H1 (cell line): ENCODE measurements at regions not wholly inside any gene's neighbourhood (a gene's known extent, or its start where the extent isn't known, plus 50 kb on each side); places are given as distances from the start of the nearest gene placed in this dataset.
A peak's percentile ranks its signal among the peaks of the same experiment; 100 is the strongest.

Experiments used
- CTCF ChIA-PET: fragments of 300-600 bp; sonication (Branson Sonifier 250); formaldehyde crosslinking; loops from one replicate; lab custom pipeline; 2021; ENCODE audit not compliant: partially characterized antibody; lab: Charles Lee
- POLR2A ChIA-PET: fragments of 300-600 bp; sonication (Branson Sonifier 250); formaldehyde crosslinking; loops from one replicate; lab custom pipeline; 2021; ENCODE audit warnings: inconsistent platforms; ENCODE audit not compliant: partially characterized antibody; lab: Charles Lee
- DNase-seq, 2 experiments: peaks; one replicate each; pipeline versions ENCODE4 v3.0.0 to v3.0.0-alpha.2; 2010 to 2022; ENCODE audit warnings: low spot score in 2 of 2, low read depth in 1 of 2, mixed read lengths in 1 of 2
- FAIRE-seq: peaks from 2 replicates; lab custom pipeline; 2011; peaks lifted over from hg19 to GRCh38; lab: Jason Lieb, UNC
- H2AFZ ChIP-seq: 2 replicates; pipeline ENCODE4 v1.8.1; 2012; ENCODE audit warnings: low read length, inconsistent platforms
- H2AK5ac ChIP-seq: 2 replicates; pipeline ENCODE4 v1.6.1; 2013; ENCODE audit warnings: low read depth, low read length
- H2BK120ac ChIP-seq: replicated peaks from 2 replicates; pipeline ENCODE3; 2013; ENCODE audit warnings: low read depth, low read length, inconsistent platforms
- H2BK12ac ChIP-seq: 2 replicates; pipeline ENCODE4 v1.6.1; 2013; ENCODE audit warnings: low read depth, low read length
- H2BK15ac ChIP-seq: 2 replicates; pipeline ENCODE4 v1.6.1; 2013; ENCODE audit warnings: low read length
- H2BK20ac ChIP-seq: 2 replicates; pipeline ENCODE4 v1.6.1; 2013; ENCODE audit warnings: low read length
- H2BK5ac ChIP-seq: 2 replicates; pipeline ENCODE4 v1.6.1; 2013; ENCODE audit warnings: low read depth, low read length
- H3K14ac ChIP-seq: 2 replicates; pipeline ENCODE4 v1.6.1; 2013; ENCODE audit warnings: inconsistent platforms; ENCODE audit not compliant: insufficient read length
- H3K18ac ChIP-seq: 2 replicates; pipeline ENCODE4 v1.6.1; 2013; ENCODE audit warnings: low read length; ENCODE audit errors: extremely low read depth
- H3K23ac ChIP-seq: 2 replicates; pipeline ENCODE4 v1.6.1; 2013; ENCODE audit warnings: inconsistent platforms; ENCODE audit not compliant: insufficient read length
- H3K23me2 ChIP-seq: 2 replicates; pipeline ENCODE4 v1.6.1; 2013; ENCODE audit warnings: low read depth, low read length
- H3K27ac ChIP-seq: 2 replicates; pipeline ENCODE4 v1.6.1; 2011; ENCODE audit warnings: low read depth, low read length, inconsistent platforms
- H3K27me3 ChIP-seq, 4 experiments: replicated peaks in 1 of 4; 1 replicate in 1 of 4; 2 replicates in 3 of 4; pipeline versions ENCODE4 v1.6.1 to v1.8.1; 2011 to 2013; ENCODE audit warnings: low read length in 3 of 4, mild to moderate bottlenecking in 3 of 4, inconsistent platforms in 2 of 4, mixed read lengths in 2 of 4, moderate library complexity in 1 of 4; ENCODE audit not compliant: control insufficient read depth in 3 of 4, insufficient read depth in 3 of 4; ENCODE audit errors: extremely low read depth in 1 of 4
- H3K36me3 ChIP-seq, 4 experiments: 2 replicates each; pipeline versions ENCODE4 v1.6.1 to v1.8.1; 2011 to 2013; ENCODE audit warnings: mild to moderate bottlenecking in 4 of 4, low read length in 3 of 4, moderate library complexity in 2 of 4, control low read depth in 1 of 4, inconsistent platforms in 1 of 4; ENCODE audit not compliant: insufficient read depth in 4 of 4, control insufficient read depth in 2 of 4
- H3K4ac ChIP-seq: replicated peaks from 2 replicates; pipeline ENCODE3; 2013; ENCODE audit warnings: low read length, low read depth, mixed read lengths, inconsistent platforms; ENCODE audit not compliant: insufficient read length
- H3K4me1 ChIP-seq, 4 experiments: replicated peaks in 1 of 4; 1 replicate in 1 of 4; 2 replicates in 3 of 4; pipeline versions ENCODE4 v1.6.1 to v1.8.1; 2011 to 2013; ENCODE audit warnings: low read length in 3 of 4, inconsistent platforms in 2 of 4, mixed read lengths in 1 of 4; ENCODE audit not compliant: insufficient read depth in 4 of 4, control insufficient read depth in 3 of 4
- H3K4me2 ChIP-seq, 2 experiments: 2 replicates each; pipeline versions ENCODE4 v1.6.1 to v1.8.1; 2011 to 2013; ENCODE audit warnings: low read depth in 2 of 2, low read length in 2 of 2, control low read depth in 1 of 2, inconsistent platforms in 1 of 2, mild to moderate bottlenecking in 1 of 2; ENCODE audit not compliant: insufficient read depth in 1 of 2
- H3K4me3 ChIP-seq, 4 experiments: fragments of 200-600, 300-600 bp in 1 of 4; sonication (generic), shearing (Covaris generic), sonication (Bioruptor Twin) in 1 of 4; 2 replicates each; pipeline versions ENCODE4 v1.5.1 to v1.8.1; 2011 to 2016; ENCODE audit warnings: low read length in 4 of 4, low read depth in 3 of 4, control low read depth in 2 of 4, inconsistent platforms in 2 of 4, mild to moderate bottlenecking in 2 of 4, mixed read lengths in 1 of 4, moderate library complexity in 1 of 4; ENCODE audit not compliant: insufficient read depth in 2 of 4; ENCODE audit errors: extremely low read depth in 1 of 4
- H3K56ac ChIP-seq: replicated peaks from 2 replicates; pipeline ENCODE3; 2013; ENCODE audit warnings: low read depth, mild to moderate bottlenecking, mixed read lengths, low read length, inconsistent platforms; ENCODE audit not compliant: insufficient read length
- H3K79me1 ChIP-seq: 2 replicates; pipeline ENCODE4 v1.6.1; 2013; ENCODE audit warnings: low read depth, low read length, control low read depth
- H3K79me2 ChIP-seq, 2 experiments: 2 replicates each; pipeline versions ENCODE4 v1.6.1 to v1.8.1; 2012 to 2013; ENCODE audit warnings: low read length in 2 of 2, mild to moderate bottlenecking in 2 of 2, inconsistent platforms in 1 of 2; ENCODE audit not compliant: insufficient read depth in 2 of 2, control insufficient read depth in 1 of 2
- H3K9ac ChIP-seq, 4 experiments: replicated peaks in 1 of 4; 1 replicate in 1 of 4; 2 replicates in 3 of 4; pipeline versions ENCODE4 v1.6.1 to v1.8.1; 2011 to 2013; ENCODE audit warnings: low read depth in 3 of 4, low read length in 3 of 4, control low read depth in 2 of 4, mild to moderate bottlenecking in 2 of 4, moderate library complexity in 2 of 4, inconsistent platforms in 1 of 4; ENCODE audit errors: extremely low read depth in 1 of 4
- H3K9me3 ChIP-seq, 2 experiments: 2 replicates each; pipeline versions ENCODE4 v1.6.1 to v1.8.1; 2012 to 2013; ENCODE audit warnings: mild to moderate bottlenecking in 2 of 2, moderate library complexity in 2 of 2, control low read depth in 1 of 2, inconsistent platforms in 1 of 2, low read depth in 1 of 2, low read length in 1 of 2, mixed read lengths in 1 of 2; ENCODE audit not compliant: insufficient read depth in 2 of 2
- H4K20me1 ChIP-seq, 2 experiments: replicated peaks in 1 of 2; 2 replicates each; pipeline versions ENCODE3 to v1.8.1; 2011 to 2013; ENCODE audit warnings: inconsistent platforms in 2 of 2, low read length in 2 of 2, mild to moderate bottlenecking in 1 of 2; ENCODE audit not compliant: insufficient read depth in 2 of 2, control insufficient read depth in 1 of 2
- H4K5ac ChIP-seq: 2 replicates; pipeline ENCODE4 v1.6.1; 2013; ENCODE audit warnings: low read length, low read depth, mixed read lengths, inconsistent platforms; ENCODE audit not compliant: insufficient read length
- H4K8ac ChIP-seq: 2 replicates; pipeline ENCODE4 v1.8.0; 2013; ENCODE audit warnings: mild to moderate bottlenecking, moderate library complexity, low read length, inconsistent platforms; ENCODE audit not compliant: insufficient read depth; ENCODE audit errors: extremely low read depth
- H4K91ac ChIP-seq: replicated peaks from 2 replicates; pipeline ENCODE3; 2013; ENCODE audit warnings: low read length, mixed read lengths, inconsistent platforms; ENCODE audit not compliant: insufficient read length
- ASH2L ChIP-seq: fragments of 200-600, 300-600 bp; sonication (generic); IDR thresholded peaks from one replicate; pipeline ENCODE4 v1.7.1; 2017; ENCODE audit warnings: low read length
- EP300 ChIP-seq, 2 experiments: IDR thresholded peaks; 1 replicate in 1 of 2; 2 replicates in 1 of 2; pipeline ENCODE4 v1.6.1; 2011 to 2012; ENCODE audit warnings: low read depth in 2 of 2, low read length in 2 of 2, mild to moderate bottlenecking in 2 of 2, borderline replicate concordance in 1 of 2, inconsistent platforms in 1 of 2, moderate library complexity in 1 of 2
- FOSL1 ChIP-seq: IDR thresholded peaks from 2 replicates; pipeline ENCODE4 v1.6.1; 2011; ENCODE audit warnings: mild to moderate bottlenecking, low read depth, low read length, moderate library complexity; ENCODE audit not compliant: insufficient read depth
- HDAC6 ChIP-seq: IDR thresholded peaks from one replicate; pipeline ENCODE4 v1.7.1; 2012; ENCODE audit warnings: low read depth, mild to moderate bottlenecking, inconsistent platforms, low read length, moderate library complexity
- KDM1A ChIP-seq: fragments of 200-600, 300-600 bp; sonication (generic); IDR thresholded peaks from 2 replicates; pipeline ENCODE4 v1.7.1; 2016; ENCODE audit warnings: mild to moderate bottlenecking, low read length, borderline replicate concordance
- KDM5A ChIP-seq: fragments of 200-600 bp; IDR thresholded peaks from 2 replicates; pipeline ENCODE4 v1.7.1; 2012; ENCODE audit warnings: mild to moderate bottlenecking, low read length, inconsistent platforms, mixed read lengths
- NANOG ChIP-seq: IDR thresholded peaks from 2 replicates; pipeline ENCODE4 v1.6.1; 2011; ENCODE audit warnings: low read length, low read depth, mild to moderate bottlenecking, inconsistent platforms; ENCODE audit not compliant: insufficient read depth, poor library complexity, severe bottlenecking
- RNF2 ChIP-seq: fragments of 200-900, 300-1000 bp; sonication (generic); IDR thresholded peaks from 2 replicates; pipeline ENCODE4 v1.7.1; 2016; ENCODE audit warnings: borderline replicate concordance, low read depth, mild to moderate bottlenecking, antibody characterized with exemption, low read length; ENCODE audit not compliant: poor library complexity, severe bottlenecking; ENCODE audit errors: missing control alignments
- SP2 ChIP-seq: IDR thresholded peaks from 2 replicates; pipeline ENCODE4 v1.6.1; 2012; ENCODE audit warnings: mild to moderate bottlenecking, low read length, inconsistent platforms
- SRF ChIP-seq: IDR thresholded peaks from 2 replicates; pipeline ENCODE4 v1.6.1; 2011; ENCODE audit warnings: mild to moderate bottlenecking, low read depth, low read length, moderate library complexity
- TAF1 ChIP-seq: IDR thresholded peaks from 2 replicates; pipeline ENCODE4 v1.6.1; 2011; ENCODE audit warnings: mild to moderate bottlenecking, low read depth, low read length
- YY1 ChIP-seq: IDR thresholded peaks from 2 replicates; pipeline ENCODE4 v1.6.1; 2011; ENCODE audit warnings: low read depth, mild to moderate bottlenecking, low read length
- ZNF274 ChIP-seq: IDR thresholded peaks from 2 replicates; pipeline ENCODE4 v1.7.0; 2012; ENCODE audit warnings: low read length, borderline replicate concordance; ENCODE audit errors: extremely low read depth
- WGBS, 2 experiments: shearing (Covaris generic) in 1 of 2; methylation state at CpG; one replicate each; pipeline versions ENCODE4 v1.1.6 to v1.1.7; 2013 to 2015; ENCODE audit warnings: low lambda C conversion rate in 2 of 2, mixed read lengths in 2 of 2, inconsistent platforms in 1 of 2, low coverage in 1 of 2, missing lambda C conversion rate in 1 of 2; ENCODE audit not compliant: insufficient replicate concordance in 2 of 2, insufficient coverage in 1 of 2, insufficient read length in 1 of 2; ENCODE audit errors: extremely low coverage in 1 of 2, missing lambda C conversion rate in 1 of 2; 5-methylcytosine and 5-hydroxymethylcytosine counted together
- TF ChIP-seq, protein P1 (sequence below): IDR thresholded peaks from 2 replicates; pipeline ENCODE4 v1.6.1; 2011; ENCODE audit warnings: low read depth, mild to moderate bottlenecking, low read length; ENCODE audit not compliant: insufficient read depth

DNA sequence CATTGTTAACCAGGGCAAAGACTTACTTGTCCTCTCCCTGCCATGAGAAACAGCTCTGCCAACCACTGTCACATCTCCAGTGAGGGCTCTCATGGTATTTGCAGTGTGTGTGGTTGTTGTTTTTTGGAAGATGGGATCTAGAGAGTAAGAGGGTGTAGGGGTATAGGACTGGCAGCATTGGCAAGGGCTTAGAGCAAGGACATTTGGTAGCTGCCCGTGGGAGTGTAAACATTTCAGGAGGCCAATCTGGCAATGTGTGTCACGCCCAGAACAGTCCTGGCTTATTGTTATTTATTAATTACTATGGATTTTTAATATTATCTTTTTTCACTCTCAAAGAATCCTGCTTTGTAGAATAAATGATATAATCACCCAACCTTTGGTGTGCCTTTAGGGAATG, 90.5 kb downstream of the TMEM17 start:
- Histone ChIP-seq H2BK15ac (no peak overlapping the region), H3K9ac (no peak overlapping the region), H4K20me1 (no peaks in the 10 kb centered on the region), H2BK12ac (peak overlapping the region; percentile 84; the same call in 1 of the 2 replicates), H3K23me2 (no peaks in the 10 kb centered on the region), H4K91ac (no peak overlapping the region), H3K9me3 (no peaks in the 10 kb centered on the region), H3K27me3 (no peaks in the 10 kb centered on the region), H3K4me2 (no peak overlapping the region), H2BK5ac (no peak overlapping the region), H3K36me3 (no peaks in the 10 kb centered on the region), H3K79me2 (no peaks in the 10 kb centered on the region), H3K4me1 (peaks cover 7 to 10% (median 8%) of the 10 kb centered on the region in 4 experiments; a peak in 6 of 7 replicates), H4K5ac (no peak overlapping the region), H3K18ac (no peak overlapping the region), H3K27ac (no peak overlapping the region), H3K4ac (no peak overlapping the region), H2AK5ac (no peak overlapping the region), H3K4me3 (no peak overlapping the region), H3K79me1 (no peaks in the 10 kb centered on the region), H2BK120ac (no peak overlapping the region), H2BK20ac (no peak overlapping the region), H3K56ac (no peak overlapping the region), H3K14ac (no peak overlapping the region), H3K23ac (no peak overlapping the region), H2AFZ (no peak overlapping the region), H4K8ac (no peak overlapping the region)
- no peak for DNase-seq
- 84% methylated on average over 2 of the region's 2 CpGs; no CpG with 5 or more reads in 1 of the 2 experiments for WGBS, 2 experiments
- FAIRE-seq = no peak
- CTCF ChIA-PET = interaction anchor here (1.1 kb wide), 2 partner anchors 122 to 499 kb away, joined by 3 read pairs; no protein-coding TSS in a partner anchor
- POLR2A ChIA-PET = no interaction called here
- TF ChIP-seq TAF1 (no peak), HDAC6 (no peak), ZNF274 (no peak), RNF2 (no peak), ASH2L (no peak), YY1 (no peak), SRF (no peak), SP2 (no peak), NANOG (no peak), EP300 (IDR thresholded peaks at IDR 0.05; ENCODE audit: borderline replicate concordance in 1 of 2, low read depth in 2 of 2, low read length in 2 of 2) (no peak), KDM5A (no peak), FOSL1 (no peak), KDM1A (no peak)
- TF ChIP-seq, protein P1, sequence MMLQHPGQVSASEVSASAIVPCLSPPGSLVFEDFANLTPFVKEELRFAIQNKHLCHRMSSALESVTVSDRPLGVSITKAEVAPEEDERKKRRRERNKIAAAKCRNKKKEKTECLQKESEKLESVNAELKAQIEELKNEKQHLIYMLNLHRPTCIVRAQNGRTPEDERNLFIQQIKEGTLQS = no peak
